Breast epithelium (tissue), 3 donors: ENCODE measurements at regions not wholly inside any gene's neighbourhood (a gene's known extent, or its start where the extent isn't known, plus 50 kb on each side); places are given as distances from the start of the nearest gene placed in this dataset.

ENCODE experiments used
- CTCF ChIP-seq, 3 donors: fragments of 450-650 bp; IDR thresholded peaks; one replicate each; pipeline ENCODE4 v1.5.1; 2016 to 2017; ENCODE audit warnings: antibody characterized with exemption in 3 of 3, mild to moderate bottlenecking in 3 of 3, moderate library complexity in 3 of 3
- POLR2A ChIP-seq: fragments of 450-650 bp; IDR thresholded peaks from one replicate; pipeline ENCODE4 v1.6.1; 2016; ENCODE audit warnings: antibody characterized with exemption, mild to moderate bottlenecking, moderate library complexity
- POLR2AphosphoS5 ChIP-seq, 3 donors: sonication (generic); formaldehyde crosslinking; IDR thresholded peaks; one replicate each; pipeline ENCODE4 v1.6.1; 2017; ENCODE audit warnings: antibody characterized with exemption in 3 of 3

GRCh38 chr4:151524610-151525009 lies 115.6 kb downstream of the FHIP1A start:
- TF ChIP-seq CTCF (IDR thresholded peaks at IDR 0.05) = no peak
- no peak for TF ChIP-seq POLR2A
- no peak for TF ChIP-seq POLR2AphosphoS5 (IDR thresholded peaks at IDR 0.05)
